Astrocyte of the spinal cord (primary cell): ENCODE measurements at regions not wholly inside any gene's neighbourhood (a gene's known extent, or its start where the extent isn't known, plus 50 kb on each side); places are given as distances from the start of the nearest gene placed in this dataset.

Source experiments
- DNase-seq: peaks from one replicate; pipeline ENCODE4 v3.0.0; 2011; ENCODE audit warnings: low read depth, low spot score
- H3K4me3 ChIP-seq: 2 replicates; pipeline ENCODE4 v1.5.1; 2011; ENCODE audit warnings: low read depth, mild to moderate bottlenecking, low read length, moderate library complexity
- CTCF ChIP-seq: IDR thresholded peaks from 2 replicates; pipeline ENCODE4 v1.5.1; 2012; ENCODE audit warnings: low read depth, mild to moderate bottlenecking, low read length, inconsistent platforms
- in situ Hi-C: cut with HindIII; loops from 2 replicates; pipeline ENCODE4 v1.10.0; 2017; ENCODE audit warnings: low sequenced_read_pairs

- no peak for TF ChIP-seq CTCF
- H3K4me3 ChIP-seq, result no peak overlapping the region
- no peak for DNase-seq
- in situ Hi-C loops, result no loop called here
These were observed 858.5 kb upstream of the B3GALT2 start for GRCh38 chr1:194044892-194045291.

- TF ChIP-seq CTCF, result no peak
- peak; percentile 28 for DNase-seq
- in situ Hi-C loops, result no loop called here
- no peak overlapping the region for H3K4me3 ChIP-seq
These were observed 857.8 kb upstream of the B3GALT2 start for GRCh38 chr1:194043984-194044755.

GRCh38 chr1:194042736-194043135 is 856.3 kb upstream of the B3GALT2 start:
- TF ChIP-seq CTCF, result no peak
- in situ Hi-C loops, result no loop called here
- no peak overlapping the region for H3K4me3 ChIP-seq
- no peak for DNase-seq

- TF ChIP-seq CTCF, result no peak
- in situ Hi-C loops, result no loop called here
- DNase-seq, result no peak
- no peak overlapping the region for H3K4me3 ChIP-seq
These were observed 854.1 kb upstream of the B3GALT2 start for GRCh38 chr1:194040496-194040895.

- H3K4me3 ChIP-seq, result no peak overlapping the region
- in situ Hi-C loops, result no loop called here
- TF ChIP-seq CTCF, result no peak
- DNase-seq, result no peak
These were observed 853.2 kb upstream of the B3GALT2 start for GRCh38 chr1:194039578-194039977.

GRCh38 chr1:194033646-194034045 is 847.2 kb upstream of the B3GALT2 start:
- no peak for TF ChIP-seq CTCF
- DNase-seq, result no peak
- in situ Hi-C loops, result no loop called here
- no peak overlapping the region for H3K4me3 ChIP-seq
